Medulla oblongata (tissue), 1 donor: ENCODE measurements at regions not wholly inside any gene's neighbourhood (a gene's known extent, or its start where the extent isn't known, plus 50 kb on each side); places are given as distances from the start of the nearest gene placed in this dataset.
"Not testable (repeated sequence)": the region's sequence is repeated elsewhere in the genome, so short reads cannot be mapped to it uniquely, and the experiment has no call there.

Experiments used
- DNase-seq: peaks from one replicate; pipeline ENCODE4 v3.0.0-alpha.2; 2015; ENCODE audit errors: extremely low spot score

DNA sequence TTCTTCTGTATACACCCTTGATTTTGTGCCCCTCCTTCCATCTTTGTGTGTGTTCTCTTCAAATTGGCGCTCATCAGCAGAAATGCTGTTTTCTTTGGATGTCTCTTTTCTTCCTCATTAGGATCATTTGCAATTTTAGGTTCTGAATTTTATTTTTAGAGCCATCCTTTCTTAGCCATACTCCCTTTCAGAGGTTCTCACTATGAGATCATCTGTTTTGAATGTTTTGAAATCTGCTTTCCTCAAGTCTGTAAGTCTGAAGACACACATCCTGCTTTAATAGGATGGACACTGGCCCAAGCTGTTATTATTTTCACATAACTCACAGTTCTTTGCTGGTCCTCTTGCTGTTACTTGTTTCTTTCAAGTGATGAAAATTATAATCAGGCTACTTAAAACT is 124.8 kb downstream of the BDH1 start:
- no peak for DNase-seq

- no peak for DNase-seq
Observed at GRCh38 chr3:197430502-197430901, 125.3 kb downstream of the BDH1 start.

DNA sequence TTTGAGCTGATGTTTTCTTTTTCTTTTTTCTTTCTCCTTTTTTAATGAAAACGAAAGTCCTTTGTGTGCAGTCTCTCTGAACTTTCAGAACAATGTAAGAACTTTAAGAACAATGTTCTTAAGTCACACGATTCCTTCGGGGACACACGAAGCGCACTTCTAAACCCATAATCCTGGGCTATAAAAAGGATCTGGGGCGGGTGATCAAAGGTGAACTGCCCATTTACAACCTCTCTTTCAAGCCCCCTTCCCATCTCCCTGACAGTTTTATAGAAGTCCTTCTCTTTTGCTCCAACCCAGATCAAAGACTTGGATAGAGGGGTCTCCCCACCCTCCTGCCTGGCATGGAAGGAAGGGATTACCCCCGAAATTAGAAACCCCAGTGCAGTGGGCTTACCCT is 126.8 kb downstream of the BDH1 start:
- no peak for DNase-seq

DNA sequence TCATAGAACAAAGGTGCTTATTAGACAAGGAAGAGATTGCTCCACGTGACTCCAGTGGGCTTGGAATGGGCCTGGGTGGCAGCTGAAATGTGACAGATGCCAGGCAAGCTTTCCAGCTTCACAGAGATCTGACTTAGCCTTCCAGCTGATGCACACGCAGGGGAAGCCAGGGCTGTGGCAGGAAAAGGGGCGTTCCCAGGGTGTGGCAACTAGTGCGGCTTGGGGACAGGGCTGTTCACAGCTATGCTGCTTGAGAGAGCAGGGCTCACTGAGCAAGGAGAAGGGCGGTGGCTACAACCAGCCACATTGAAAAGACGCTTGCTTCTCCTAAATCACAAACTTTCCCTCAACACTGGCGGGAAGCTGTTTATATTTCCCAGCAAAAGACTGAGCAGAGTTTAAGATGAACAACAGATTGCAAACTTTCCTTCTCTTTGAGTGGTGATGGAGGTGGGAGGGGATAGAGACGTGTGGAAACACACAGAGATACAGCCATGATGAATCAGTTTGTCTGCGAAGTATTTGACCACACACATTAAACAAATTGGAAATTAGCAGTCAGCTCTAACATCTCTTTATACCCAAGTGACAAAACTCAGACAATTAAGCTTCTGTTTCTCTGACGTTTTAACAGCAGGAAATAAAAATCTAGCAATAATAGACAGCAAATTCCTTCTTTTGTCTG is 127.5 kb downstream of the BDH1 start:
- no peak for DNase-seq

GRCh38 chr3:197427021-197427420 is 128.6 kb upstream of the DLG1 start:
- DNase-seq: no peak

DNA sequence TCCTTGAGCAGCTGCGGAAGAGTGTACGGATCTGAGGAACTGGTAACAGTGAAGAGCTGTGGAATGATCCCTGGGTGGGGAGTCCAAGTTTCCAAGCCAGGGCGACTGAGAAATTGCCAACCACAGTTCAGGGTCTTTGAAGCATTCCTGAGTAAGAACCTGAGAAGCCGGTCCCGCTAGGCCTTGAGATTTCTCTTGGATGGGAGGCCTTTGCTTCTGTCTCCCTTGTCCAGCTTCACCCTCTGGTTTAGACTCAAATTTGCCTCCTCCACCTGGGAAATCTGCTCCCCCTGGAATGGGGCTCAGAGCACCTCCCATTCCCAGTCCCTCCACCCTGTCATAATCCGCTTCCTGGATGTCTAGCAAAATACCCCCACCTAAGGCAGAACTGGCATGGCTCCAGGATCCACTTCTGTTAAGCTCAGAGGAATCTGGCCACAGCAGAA is 127.7 kb upstream of the DLG1 start:
- DNase-seq: no peak

DNA sequence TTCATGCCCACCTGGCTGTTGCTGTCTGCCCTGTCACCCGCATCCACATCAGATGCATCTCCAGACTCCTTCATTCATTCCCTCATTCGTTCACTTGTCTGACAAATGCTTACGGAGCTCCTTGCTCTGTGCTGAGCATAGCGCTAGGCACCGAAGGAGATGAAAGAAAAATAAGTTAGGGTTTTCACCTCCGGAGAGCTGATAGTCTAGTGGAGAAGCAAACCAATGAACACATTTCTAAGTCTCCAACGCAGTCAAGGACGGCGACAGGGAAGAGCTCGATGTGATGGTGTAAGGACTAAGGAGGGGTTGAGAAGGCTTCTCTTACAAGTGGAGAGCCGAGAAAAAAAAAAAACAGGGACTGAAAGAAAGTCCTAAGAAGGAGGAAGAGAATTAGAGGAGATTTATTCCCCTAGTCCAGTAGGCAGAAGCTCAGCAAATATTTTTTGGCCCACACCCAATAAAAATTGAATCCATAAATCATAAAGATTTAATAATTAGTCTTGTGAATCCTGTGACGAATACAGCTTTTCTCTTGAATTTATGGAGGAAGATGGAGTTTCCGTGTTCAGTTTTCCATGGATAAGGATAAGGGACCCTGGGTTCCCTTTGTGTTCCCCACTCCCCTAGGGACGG is 127.2 kb upstream of the DLG1 start:
- DNase-seq: no peak

GRCh38 chr3:197424674-197425484 is 126.5 kb upstream of the DLG1 start:
- DNase-seq: no peak

DNA sequence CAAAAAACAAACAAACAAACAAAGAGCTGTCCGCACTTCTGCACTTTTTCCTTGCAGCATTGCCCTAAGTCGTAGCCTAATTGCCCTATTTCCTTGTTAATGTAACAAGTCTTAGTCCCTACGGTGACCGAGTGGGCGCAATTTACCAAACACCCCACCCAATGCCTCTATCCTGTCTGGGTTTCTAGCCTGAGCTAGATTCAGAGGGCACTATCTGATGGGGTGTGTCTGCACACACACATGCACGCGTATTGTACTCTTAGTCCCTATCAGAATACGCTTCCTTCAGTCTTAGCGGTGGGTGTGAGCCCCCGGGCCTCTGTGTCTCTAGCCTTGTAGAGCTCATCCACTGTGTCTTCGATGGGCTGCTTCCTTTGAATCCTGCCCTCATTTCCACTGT is 125.9 kb upstream of the DLG1 start:
- DNase-seq: no peak

DNA sequence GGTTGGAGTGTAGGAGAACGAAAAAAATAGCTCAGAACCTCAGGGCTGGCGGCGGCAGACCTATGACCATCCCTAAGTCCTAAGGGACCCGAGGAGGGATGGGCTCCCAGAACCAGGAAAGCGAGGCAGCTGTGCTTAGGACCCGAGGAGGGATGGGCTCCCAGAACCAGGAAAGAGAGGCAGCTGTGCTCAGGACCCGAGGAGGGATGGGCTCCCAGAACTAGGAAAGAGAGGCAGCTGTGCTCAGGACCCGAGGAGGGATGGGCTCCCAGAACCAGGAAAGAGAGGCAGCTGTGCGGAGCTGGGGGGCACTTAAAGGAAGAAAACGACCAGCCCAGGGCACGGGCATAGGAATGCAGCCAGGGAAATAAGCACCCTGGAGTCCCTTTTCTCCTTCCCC is 125.0 kb upstream of the DLG1 start:
- DNase-seq: no peak

DNA sequence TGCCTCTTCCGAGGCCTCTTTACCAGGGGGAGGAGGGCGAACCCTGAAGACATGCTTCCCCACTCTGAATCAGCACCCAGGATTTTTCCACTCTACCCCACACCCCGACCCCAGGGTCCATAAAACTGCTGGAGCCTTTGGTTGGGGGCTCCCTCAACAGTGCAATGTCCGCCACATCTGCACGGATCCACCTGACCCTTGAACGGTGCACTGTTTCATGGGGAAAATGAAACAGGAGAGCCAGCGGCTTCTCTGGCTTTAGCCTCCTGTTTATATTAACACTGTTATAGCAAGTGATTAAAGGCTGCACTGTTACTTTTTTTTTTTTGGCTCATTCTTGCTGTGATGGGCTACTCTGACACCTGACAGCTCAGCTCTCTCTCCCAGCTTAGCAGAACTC is 124.1 kb upstream of the DLG1 start:
- DNase-seq: no peak

GRCh38 chr3:197421021-197421420 is 122.6 kb upstream of the DLG1 start:
- no peak for DNase-seq

- DNase-seq: no peak
Observed at GRCh38 chr3:197420566-197420965, 122.2 kb upstream of the DLG1 start.

DNA sequence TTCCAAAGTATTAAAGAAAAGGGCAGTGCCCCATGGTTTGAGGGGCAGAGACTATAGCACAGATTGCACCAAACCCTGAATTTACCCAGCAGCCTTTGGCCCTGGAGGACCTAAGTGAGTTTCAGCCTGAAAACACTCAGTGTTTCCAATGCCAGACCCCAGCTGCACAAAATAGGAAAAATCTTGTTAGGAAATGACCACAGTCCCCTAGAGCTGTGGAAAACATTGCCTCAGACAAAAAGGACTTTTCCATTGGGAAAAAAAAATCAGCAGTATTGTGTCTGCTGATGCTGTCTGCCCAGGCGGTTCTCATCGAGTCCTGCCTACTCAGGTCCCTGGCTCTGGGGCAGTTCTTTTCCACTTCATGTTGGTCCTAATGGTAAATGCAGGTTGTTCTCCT is 121.7 kb upstream of the DLG1 start:
- no peak for DNase-seq

GRCh38 chr3:197419696-197420095 is 121.3 kb upstream of the DLG1 start:
- DNase-seq: no peak

- no peak for DNase-seq
Observed at GRCh38 chr3:197417911-197418618, 119.7 kb upstream of the DLG1 start.

DNA sequence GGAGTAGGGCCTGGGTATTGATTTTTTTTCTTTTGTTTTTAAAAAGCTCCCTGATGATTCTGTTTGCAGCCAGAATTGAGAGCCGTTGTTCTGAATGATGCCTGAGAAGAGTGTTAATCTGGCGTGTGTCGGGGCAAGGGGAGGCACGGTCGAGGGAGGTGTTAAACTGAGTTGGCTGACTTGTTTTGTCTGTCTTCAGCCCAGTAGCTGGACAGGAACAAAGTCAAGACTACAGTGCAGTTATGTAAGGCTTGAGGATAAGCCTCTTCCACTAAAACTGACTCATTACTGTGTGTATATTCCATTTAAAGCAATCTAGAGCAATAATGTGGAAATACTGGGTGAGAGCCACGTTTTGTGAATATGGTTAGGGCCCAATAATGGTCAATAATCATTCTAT is 119.0 kb upstream of the DLG1 start:
- DNase-seq: no peak

- DNase-seq: not testable (repeated sequence)
Observed at GRCh38 chr3:197411899-197412298, 113.5 kb upstream of the DLG1 start.

- not testable (repeated sequence) for DNase-seq
Observed at GRCh38 chr3:197410170-197410569, 111.8 kb upstream of the DLG1 start.

DNA sequence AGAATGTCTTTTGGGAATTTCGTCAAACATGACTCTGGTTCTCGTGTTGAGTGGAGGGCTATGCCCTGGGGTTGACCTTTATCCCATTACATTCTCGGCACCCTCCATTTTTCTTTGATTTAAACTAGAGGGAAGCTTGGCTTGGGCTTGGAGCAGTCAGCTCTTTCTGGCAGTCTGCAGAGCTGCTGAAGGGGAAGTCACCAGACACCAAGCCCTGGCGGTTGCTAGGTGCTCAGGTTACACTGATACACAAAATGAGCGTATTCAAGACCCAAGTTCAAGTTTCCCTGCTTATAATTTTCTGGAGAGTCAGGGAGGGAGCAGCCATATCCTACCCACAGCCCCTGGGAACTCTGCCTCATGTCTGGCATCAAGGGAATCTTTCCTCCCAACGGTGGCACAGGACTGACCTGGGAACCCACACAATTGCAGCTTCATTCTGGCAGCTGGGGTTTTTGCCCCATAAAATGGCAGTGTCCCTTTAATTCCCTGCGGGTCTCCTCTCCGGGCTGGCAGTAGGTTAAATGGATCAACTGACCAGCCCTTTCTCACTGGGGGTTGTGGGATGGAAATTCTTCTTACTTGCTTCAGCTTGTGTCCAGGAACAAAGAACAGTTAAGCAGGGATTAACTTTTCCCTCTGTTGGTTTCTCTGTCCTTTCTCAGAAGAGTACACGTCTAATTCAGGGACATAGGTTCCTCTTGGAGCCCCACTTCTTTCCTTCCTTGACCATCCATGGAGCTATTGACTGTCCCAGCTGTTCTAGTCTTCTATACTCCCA is 110.0 kb upstream of the DLG1 start:
- DNase-seq: no peak

DNA sequence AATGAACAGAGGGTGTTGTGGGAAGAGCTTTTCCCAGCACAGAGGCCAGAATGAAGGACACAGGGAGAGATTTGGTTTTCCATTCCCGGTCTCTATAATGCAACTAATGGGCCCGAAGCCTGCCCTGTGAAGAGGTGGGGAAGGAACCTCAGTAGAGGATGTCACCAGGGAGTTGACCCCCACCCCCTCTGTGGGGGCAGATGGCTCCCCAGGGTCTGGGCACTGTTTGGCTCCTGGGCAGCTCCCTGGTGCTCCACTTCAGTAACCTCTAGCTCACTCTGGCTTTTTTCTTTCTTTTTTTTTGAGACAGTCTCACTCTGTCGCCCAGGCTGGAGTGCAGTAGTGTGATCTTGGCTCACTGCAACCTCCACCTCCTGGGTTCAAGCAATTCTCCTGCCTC is 109.1 kb upstream of the DLG1 start:
- no peak for DNase-seq
